Omental fat pad (tissue), 3 donors: ENCODE measurements at regions not wholly inside any gene's neighbourhood (a gene's known extent, or its start where the extent isn't known, plus 50 kb on each side); places are given as distances from the start of the nearest gene placed in this dataset.

Experiments
- ATAC-seq: fragments of 150-250 bp; one replicate; pipeline ENCODE4 v1.9.1; 2016; ENCODE audit warnings: mild to moderate bottlenecking, moderate library complexity; ENCODE audit not compliant: low FRiP score
- DNase-seq: peaks from one replicate; pipeline ENCODE4 v3.0.0-alpha.2; 2019; ENCODE audit warnings: low spot score
- CTCF ChIP-seq, 3 donors: fragments of 450-650 bp; IDR thresholded peaks; one replicate each; pipeline ENCODE4 v1.5.1; 2016 to 2017; ENCODE audit warnings: antibody characterized with exemption in 3 of 3, mild to moderate bottlenecking in 3 of 3, moderate library complexity in 2 of 3

- no peak for ATAC-seq
- TF ChIP-seq CTCF (IDR thresholded peaks at IDR 0.05): no peak
Observed at GRCh38 chr4:141290771-141291170, 70.1 kb downstream of the ZNF330 start.

GRCh38 chr4:141294306-141294705, 73.6 kb downstream of the ZNF330 start:
- TF ChIP-seq CTCF (IDR thresholded peaks at IDR 0.05): no peak
- no peak for DNase-seq
- ATAC-seq: no peak

More at GRCh38 chr4:141290771-141291170, 70.1 kb downstream of the ZNF330 start:
- no peak for DNase-seq

GRCh38 chr4:141301216-141301615, 80.5 kb downstream of the ZNF330 start:
- TF ChIP-seq CTCF (IDR thresholded peaks at IDR 0.05): no peak
- DNase-seq: no peak
- no peak for ATAC-seq

GRCh38 chr4:141302924-141303323, 82.2 kb downstream of the ZNF330 start:
- TF ChIP-seq CTCF (IDR thresholded peaks at IDR 0.05): no peak
- no peak for ATAC-seq

GRCh38 chr4:141304346-141304745, 83.7 kb downstream of the ZNF330 start:
- DNase-seq: no peak
- no peak for TF ChIP-seq CTCF (IDR thresholded peaks at IDR 0.05)
- ATAC-seq: no peak

More at GRCh38 chr4:141302924-141303323, 82.2 kb downstream of the ZNF330 start:
- no peak for DNase-seq

GRCh38 chr4:141306331-141306730, 85.6 kb downstream of the ZNF330 start:
- DNase-seq (no peak), ATAC-seq (no peak)
- no peak for TF ChIP-seq CTCF (IDR thresholded peaks at IDR 0.05)

GRCh38 chr4:141307241-141307689, 86.6 kb downstream of the ZNF330 start:
- DNase-seq (no peak), ATAC-seq (peak; percentile 71)
- TF ChIP-seq CTCF (IDR thresholded peaks at IDR 0.05): no peak
